ENCODE measurements at regions not wholly inside any gene's neighbourhood (a gene's known extent, or its start where the extent isn't known, plus 50 kb on each side); places are given as distances from the start of the nearest gene placed in this dataset.

GRCh38 chr2:147150241-147150635 lies 694.6 kb upstream of the ACVR2A start:
- no TSS peak for BruUV-seq (replicated peaks)
- H3K36me3 ChIP-seq (ENCODE audit: control insufficient read depth, insufficient read depth, low read length), result no peaks in the 10 kb centered on the region
- H3K27ac ChIP-seq (ENCODE audit: low read length), result no peak overlapping the region
- H3K4me3 ChIP-seq (ENCODE audit: low read depth in 2 of 2, low read length in 2 of 2), result no peak overlapping the region
- H3K9me3 ChIP-seq (ENCODE audit: control insufficient read depth, insufficient read depth, low read depth, low read length), result no peaks in the 10 kb centered on the region
- ChIA-PET POLR2A (no interaction called here), CTCF (no interaction called here)
- no peak for DNase-seq (ENCODE audit: low read depth, low spot score)
- H3K4me1 ChIP-seq (ENCODE audit: control insufficient read depth, insufficient read depth, low read length), result no peaks in the 10 kb centered on the region
- in situ Hi-C loops (cut with HindIII; ENCODE audit: low pct_unique_long_range_greater_than_20kb, low sequenced_read_pairs) (no loop called here), intact Hi-C loops (cut with micrococcal nuclease; ENCODE audit: unreplicated experiment) (no loop called here)
- no peaks in the 10 kb centered on the region for H3K27me3 ChIP-seq (ENCODE audit: control insufficient read depth, insufficient read depth, low read length)
- ATAC-seq, result no peak
- no peak for TF ChIP-seq SIN3A (IDR thresholded peaks at IDR 0.05; ENCODE audit: borderline replicate concordance, insufficient read depth, low read depth, low read length)
- no peak for TF ChIP-seq CTCF (IDR thresholded peaks at IDR 0.05)
- TF ChIP-seq POLR2AphosphoS5 (IDR thresholded peaks at IDR 0.05; ENCODE audit: low read depth, low read length), result no peak
- no peak for TF ChIP-seq REST (IDR thresholded peaks at IDR 0.05; ENCODE audit: insufficient read depth in 1 of 2, low read depth in 2 of 2, low read length in 1 of 2)
- no peak for TF ChIP-seq TCF7L2 (IDR thresholded peaks at IDR 0.05; ENCODE audit: low read depth, low read length)

GRCh38 chr2:147149575-147150240 lies 695.1 kb upstream of the ACVR2A start:
- no TSS peak for BruUV-seq (replicated peaks)
- H3K27me3 ChIP-seq (ENCODE audit: control insufficient read depth, insufficient read depth, low read length), result no peaks in the 10 kb centered on the region

More at GRCh38 chr2:147149575-147150240, 695.1 kb upstream of the ACVR2A start:
- TF ChIP-seq SIN3A (IDR thresholded peaks at IDR 0.05; ENCODE audit: borderline replicate concordance, insufficient read depth, low read depth, low read length) (no peak), POLR2AphosphoS5 (IDR thresholded peaks at IDR 0.05; ENCODE audit: low read depth, low read length) (no peak), TCF7L2 (IDR thresholded peaks at IDR 0.05; ENCODE audit: low read depth, low read length) (no peak), CTCF (IDR thresholded peaks at IDR 0.05) (no peak), REST (IDR thresholded peaks at IDR 0.05; ENCODE audit: insufficient read depth in 1 of 2, low read depth in 2 of 2, low read length in 1 of 2) (no peak)
- H3K4me3 ChIP-seq (ENCODE audit: low read depth in 2 of 2, low read length in 2 of 2), result no peak overlapping the region
- ChIA-PET CTCF (no interaction called here), POLR2A (no interaction called here)
- no peaks in the 10 kb centered on the region for H3K36me3 ChIP-seq (ENCODE audit: control insufficient read depth, insufficient read depth, low read length)
- no peaks in the 10 kb centered on the region for H3K4me1 ChIP-seq (ENCODE audit: control insufficient read depth, insufficient read depth, low read length)
- in situ Hi-C loops (cut with HindIII; ENCODE audit: low pct_unique_long_range_greater_than_20kb, low sequenced_read_pairs), result no loop called here
- intact Hi-C loops (cut with micrococcal nuclease; ENCODE audit: unreplicated experiment), result no loop called here
- no peak for DNase-seq (ENCODE audit: low read depth, low spot score)
- H3K9me3 ChIP-seq (ENCODE audit: control insufficient read depth, insufficient read depth, low read depth, low read length), result no peaks in the 10 kb centered on the region
- no peak for ATAC-seq
- no peak overlapping the region for H3K27ac ChIP-seq (ENCODE audit: low read length)
